ENCODE measurements at regions not wholly inside any gene's neighbourhood (a gene's known extent, or its start where the extent isn't known, plus 50 kb on each side); places are given as distances from the start of the nearest gene placed in this dataset.

- TF ChIP-seq EP300 (IDR thresholded peaks at IDR 0.05) (no peak), CTCF (IDR thresholded peaks at IDR 0.05) (no peak), POLR2A (IDR thresholded peaks at IDR 0.05) (no peak)
- Histone ChIP-seq H3K4me3 (no peak overlapping the region), H3K4me1 (peaks cover 0 to 9% (median 2%) of the 10 kb centered on the region in 4 donors), H3K27ac (no peak overlapping the region), H3K27me3 (no peaks in the 10 kb centered on the region), H3K9me3 (no peaks in the 10 kb centered on the region), H3K36me3 (no peaks in the 10 kb centered on the region)
- WGBS, 2 donors = 85 to 90% methylated on average over 18 to 19 of the region's 19 CpGs
- DNase-seq (ENCODE audit: low spot score in 2 of 2) = no peak
These were observed 51.8 kb upstream of the CTDP1 start for GRCh38 chr18:79627750-79628294.

GRCh38 chr18:79628416-79629248 is 51.0 kb upstream of the CTDP1 start:
- H3K27ac ChIP-seq = no peak overlapping the region
- no peaks in the 10 kb centered on the region for H3K27me3 ChIP-seq
- TF ChIP-seq POLR2A (IDR thresholded peaks at IDR 0.05) (no peak), EP300 (IDR thresholded peaks at IDR 0.05) (no peak), CTCF (IDR thresholded peaks at IDR 0.05) (no peak)
- 83% methylated on average over 26 to 30 of the region's 31 CpGs for WGBS, 2 donors
- H3K4me3 ChIP-seq = no peak overlapping the region
- no peaks in the 10 kb centered on the region for H3K36me3 ChIP-seq
- no peaks in the 10 kb centered on the region for H3K9me3 ChIP-seq
- peaks cover 0 to 9% (median 2%) of the 10 kb centered on the region in 4 donors for H3K4me1 ChIP-seq
- DNase-seq (ENCODE audit: low spot score in 2 of 2) = no peak

GRCh38 chr18:79629249-79629558 is 50.4 kb upstream of the CTDP1 start:
- DNase-seq (ENCODE audit: low spot score in 2 of 2) = no peak

GRCh38 chr18:79629606-79630005 is 50.0 kb upstream of the CTDP1 start:
- Histone ChIP-seq H3K4me3 (no peak overlapping the region), H3K36me3 (no peaks in the 10 kb centered on the region), H3K27ac (no peak overlapping the region), H3K4me1 (peaks cover 0 to 9% (median under 1%) of the 10 kb centered on the region in 4 donors), H3K9me3 (no peaks in the 10 kb centered on the region), H3K27me3 (no peaks in the 10 kb centered on the region)
- no peak for DNase-seq (ENCODE audit: low spot score in 2 of 2)
- 82 to 92% methylated on average over 6 of the region's 6 CpGs for WGBS, 2 donors
- no peak for TF ChIP-seq EP300 (IDR thresholded peaks at IDR 0.05)
- TF ChIP-seq CTCF (IDR thresholded peaks at IDR 0.05) = no peak
- no peak for TF ChIP-seq POLR2A (IDR thresholded peaks at IDR 0.05)

More at GRCh38 chr18:79629249-79629558, 50.4 kb upstream of the CTDP1 start:
- 82 to 93% methylated on average over 7 to 10 of the region's 10 CpGs for WGBS, 2 donors
- TF ChIP-seq EP300 (IDR thresholded peaks at IDR 0.05) = no peak
- TF ChIP-seq POLR2A (IDR thresholded peaks at IDR 0.05) = no peak
- TF ChIP-seq CTCF (IDR thresholded peaks at IDR 0.05) = no peak
- H3K27me3 ChIP-seq = no peaks in the 10 kb centered on the region
- H3K36me3 ChIP-seq = no peaks in the 10 kb centered on the region
- no peak overlapping the region for H3K27ac ChIP-seq
- no peak overlapping the region for H3K4me3 ChIP-seq
- no peaks in the 10 kb centered on the region for H3K9me3 ChIP-seq
- peaks cover 0 to 9% (median 2%) of the 10 kb centered on the region in 4 donors for H3K4me1 ChIP-seq

Data from tibial nerve (tissue), 4 donors.